Esophagus muscularis mucosa (tissue), 4 donors: ENCODE measurements at regions not wholly inside any gene's neighbourhood (a gene's known extent, or its start where the extent isn't known, plus 50 kb on each side); places are given as distances from the start of the nearest gene placed in this dataset.

Source experiments
- DNase-seq: peaks from one replicate; pipeline ENCODE4 v3.0.0-alpha.2; 2017; ENCODE audit errors: extremely low spot score
- H3K27ac ChIP-seq, 4 donors: fragments of 200-600 bp; sonication (generic); replicated peaks in 1 of 4; 1 replicate in 3 of 4; 2 replicates in 1 of 4; pipeline ENCODE4 v1.5.1; 2016 to 2019; ENCODE audit warnings: mild to moderate bottlenecking in 1 of 4
- H3K27me3 ChIP-seq, 4 donors: fragments of 200-600 bp; sonication (generic); one replicate each; pipeline versions ENCODE4 v1.5.1 to v1.6.0; 2016 to 2019
- H3K36me3 ChIP-seq, 4 donors: fragments of 200-600 bp; sonication (generic); one replicate each; pipeline ENCODE4 v1.5.1; 2016 to 2019
- H3K4me1 ChIP-seq, 4 donors: fragments of 200-600 bp; sonication (generic); one replicate each; pipeline ENCODE4 v1.5.1; 2016 to 2019
- H3K4me3 ChIP-seq, 4 donors: fragments of 200-600 bp; sonication (generic); 1 replicate in 2 of 4; 2 replicates in 2 of 4; pipeline ENCODE4 v1.5.1; 2016 to 2019; ENCODE audit warnings: mild to moderate bottlenecking in 4 of 4, moderate library complexity in 1 of 4
- H3K9me3 ChIP-seq, 4 donors: fragments of 200-600 bp; sonication (generic); 1 replicate in 3 of 4; 2 replicates in 1 of 4; pipeline ENCODE4 v1.5.1; 2016 to 2019
- CTCF ChIP-seq, 3 experiments: fragments of 200-600 bp in 2 of 3; fragments of 450-650 bp in 1 of 3; sonication (generic) in 2 of 3; IDR thresholded peaks; one replicate each; pipeline ENCODE4 v1.5.1; 2017 to 2019; ENCODE audit warnings: antibody characterized with exemption in 3 of 3, mild to moderate bottlenecking in 2 of 3, moderate library complexity in 1 of 3
- EP300 ChIP-seq: sonication (generic); formaldehyde crosslinking; IDR thresholded peaks from one replicate; pipeline ENCODE4 v1.6.1; 2017; ENCODE audit warnings: antibody characterized with exemption
- POLR2A ChIP-seq: fragments of 450-650 bp; IDR thresholded peaks from one replicate; pipeline ENCODE4 v1.6.1; 2017; ENCODE audit warnings: antibody characterized with exemption, moderate library complexity, mild to moderate bottlenecking, low read depth
- POLR2AphosphoS5 ChIP-seq, 2 donors: sonication (generic); formaldehyde crosslinking; IDR thresholded peaks; one replicate each; pipeline ENCODE4 v1.6.1; 2017; ENCODE audit warnings: antibody characterized with exemption in 2 of 2
- WGBS: methylation state at CpG from one replicate; pipeline ENCODE4 v1.1.5; 2018; 5-methylcytosine and 5-hydroxymethylcytosine counted together
- intact Hi-C: fragments of 100-400 bp; cut with DNase I; formaldehyde crosslinking; loops from one replicate; pipeline ENCODE4 v1.15.1; 2023

DNA sequence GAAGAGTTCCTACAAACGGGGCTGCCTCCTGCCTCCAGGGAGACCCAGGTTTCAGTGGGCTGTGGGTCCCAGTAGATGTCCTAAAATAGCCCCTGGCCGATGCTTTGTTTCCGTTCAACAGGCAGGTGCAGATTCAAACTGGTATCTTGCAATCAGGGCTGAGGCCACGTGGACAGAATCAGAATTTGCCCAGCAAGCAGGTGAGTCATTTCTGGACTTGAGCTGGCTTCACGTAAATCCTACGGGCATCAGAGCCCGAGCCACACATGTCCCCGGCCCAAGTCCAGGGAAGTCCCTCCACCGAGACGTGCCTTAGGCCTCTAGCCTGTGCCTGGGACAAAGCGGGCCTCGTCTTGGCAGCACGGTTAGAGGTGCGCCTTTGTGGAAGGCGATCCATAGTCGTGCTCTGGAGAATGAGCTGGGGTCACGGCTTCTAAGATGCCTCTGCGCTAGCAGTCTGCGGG is 101.6 kb upstream of the FRMD1 start:
- 70% methylated on average over 15 of the region's 19 CpGs for WGBS
- Histone ChIP-seq H3K27ac (no peak overlapping the region), H3K4me3 (no peak overlapping the region), H3K36me3 (no peaks in the 10 kb centered on the region), H3K27me3 (peaks cover 0 to 8% (median 0%) of the 10 kb centered on the region in 4 donors), H3K4me1 (no peaks in the 10 kb centered on the region), H3K9me3 (no peaks in the 10 kb centered on the region)
- intact Hi-C loops, result no loop called here
- TF ChIP-seq EP300 (no peak), POLR2AphosphoS5 (IDR thresholded peaks at IDR 0.05) (no peak), POLR2A (no peak), CTCF (IDR thresholded peaks at IDR 0.05) (no peak)
- DNase-seq, result no peak

- WGBS, result 95% methylated on average over 23 of the region's 25 CpGs
- no peak for DNase-seq
- Histone ChIP-seq H3K9me3 (no peaks in the 10 kb centered on the region), H3K4me1 (no peaks in the 10 kb centered on the region), H3K4me3 (no peak overlapping the region), H3K27me3 (peaks cover 0 to 8% (median 0%) of the 10 kb centered on the region in 4 donors), H3K27ac (no peak overlapping the region), H3K36me3 (no peaks in the 10 kb centered on the region)
- TF ChIP-seq POLR2AphosphoS5 (IDR thresholded peaks at IDR 0.05), result no peak
- TF ChIP-seq POLR2A, result no peak
- no peak for TF ChIP-seq CTCF (IDR thresholded peaks at IDR 0.05)
- TF ChIP-seq EP300, result no peak
- intact Hi-C loops, result no loop called here
These were observed 100.8 kb upstream of the FRMD1 start for GRCh38 chr6:168179702-168180382.

GRCh38 chr6:168179133-168179532 is 100.1 kb upstream of the FRMD1 start:
- H3K27ac ChIP-seq, result no peak overlapping the region
- TF ChIP-seq CTCF (IDR thresholded peaks at IDR 0.05) (no peak), EP300 (no peak), POLR2AphosphoS5 (IDR thresholded peaks at IDR 0.05) (no peak), POLR2A (no peak)
- WGBS, result 90% methylated on average over 10 of the region's 16 CpGs

GRCh38 chr6:168177103-168177891 is 98.3 kb upstream of the FRMD1 start:
- WGBS, result 93% methylated on average over 8 of the region's 8 CpGs
- Histone ChIP-seq H3K27me3 (peaks cover 0 to 8% (median 0%) of the 10 kb centered on the region in 4 donors), H3K4me3 (no peak overlapping the region), H3K9me3 (no peaks in the 10 kb centered on the region), H3K36me3 (no peaks in the 10 kb centered on the region), H3K27ac (no peak overlapping the region), H3K4me1 (no peaks in the 10 kb centered on the region)
- DNase-seq, result no peak
- TF ChIP-seq CTCF (IDR thresholded peaks at IDR 0.05), result no peak
- TF ChIP-seq POLR2A, result no peak
- intact Hi-C loops, result no loop called here

More at GRCh38 chr6:168179133-168179532, 100.1 kb upstream of the FRMD1 start:
- Histone ChIP-seq H3K36me3 (no peaks in the 10 kb centered on the region), H3K27me3 (peaks cover 0 to 8% (median 0%) of the 10 kb centered on the region in 4 donors), H3K4me3 (no peak overlapping the region), H3K9me3 (no peaks in the 10 kb centered on the region), H3K4me1 (no peaks in the 10 kb centered on the region)
- no peak for DNase-seq
- intact Hi-C loops, result no loop called here
